ENCODE measurements at regions not wholly inside any gene's neighbourhood (a gene's known extent, or its start where the extent isn't known, plus 50 kb on each side); places are given as distances from the start of the nearest gene placed in this dataset.
"Not testable (repeated sequence)": the region's sequence is repeated elsewhere in the genome, so short reads cannot be mapped to it uniquely, and the experiment has no call there.

- DNase-seq = no peak
These were observed 494.0 kb downstream of the TNS3 start for GRCh38 chr7:47087866-47088265.

GRCh38 chr7:47085491-47086275 is 496.2 kb downstream of the TNS3 start:
- DNase-seq = no peak

GRCh38 chr7:47083476-47084250 is 498.2 kb downstream of the TNS3 start:
- DNase-seq = no peak

GRCh38 chr7:47080816-47081215 is 501.1 kb downstream of the TNS3 start:
- no peak for DNase-seq

- no peak for DNase-seq
These were observed 503.7 kb downstream of the TNS3 start for GRCh38 chr7:47078241-47078640.

- DNase-seq = no peak
These were observed 507.2 kb downstream of the TNS3 start for GRCh38 chr7:47074702-47075153.

- no peak for DNase-seq
These were observed 508.6 kb downstream of the TNS3 start for GRCh38 chr7:47073284-47073683.

- DNase-seq = no peak
These were observed 510.0 kb downstream of the TNS3 start for GRCh38 chr7:47071866-47072265.

GRCh38 chr7:47069385-47070076 is 512.4 kb downstream of the TNS3 start:
- DNase-seq = no peak

GRCh38 chr7:47066976-47067614 is 514.8 kb downstream of the TNS3 start:
- DNase-seq = no peak

- DNase-seq = no peak
These were observed 525.2 kb downstream of the TNS3 start for GRCh38 chr7:47056731-47057130.

- not testable (repeated sequence) for DNase-seq
These were observed 529.2 kb downstream of the TNS3 start for GRCh38 chr7:47052541-47053208.

GRCh38 chr7:47049234-47049774 is 532.6 kb downstream of the TNS3 start:
- DNase-seq = no peak

GRCh38 chr7:47047384-47047783 is 534.5 kb downstream of the TNS3 start:
- DNase-seq = no peak

- no peak for DNase-seq
These were observed 535.0 kb downstream of the TNS3 start for GRCh38 chr7:47046949-47047348.

GRCh38 chr7:47045207-47046051 is 536.5 kb downstream of the TNS3 start:
- no peak for DNase-seq

GRCh38 chr7:47044625-47045024 is 537.3 kb downstream of the TNS3 start:
- no peak for DNase-seq

- no peak for DNase-seq
These were observed 538.6 kb downstream of the TNS3 start for GRCh38 chr7:47043304-47043703.

GRCh38 chr7:47042669-47043068 is 539.2 kb downstream of the TNS3 start:
- no peak for DNase-seq

- DNase-seq = no peak
These were observed 541.0 kb downstream of the TNS3 start for GRCh38 chr7:47040795-47041347.

GRCh38 chr7:47039904-47040303 is 542.0 kb downstream of the TNS3 start:
- no peak for DNase-seq
